ENCODE measurements at regions not wholly inside any gene's neighbourhood (a gene's known extent, or its start where the extent isn't known, plus 50 kb on each side); places are given as distances from the start of the nearest gene placed in this dataset.
A peak's percentile ranks its signal among the peaks of the same experiment; 100 is the strongest.

GRCh38 chr11:79708319-79708932 lies 267.6 kb upstream of the TENM4 start:
- TF ChIP-seq CTCF (IDR thresholded peaks at IDR 0.05; ENCODE audit: low read depth, low read length, poor library complexity, severe bottlenecking) (peak; percentile 40), EZH2phosphoT487 (IDR thresholded peaks at IDR 0.05; ENCODE audit: borderline replicate concordance, low read length) (no peak)
